ENCODE measurements at regions not wholly inside any gene's neighbourhood (a gene's known extent, or its start where the extent isn't known, plus 50 kb on each side); places are given as distances from the start of the nearest gene placed in this dataset.

GRCh38 chr7:156207306-156207705 lies 395.0 kb upstream of the SHH start:
- no peak for TF ChIP-seq CTCF (IDR thresholded peaks at IDR 0.05 in 8 of 11, conservative IDR thresholded peaks at IDR 0.05 in 3 of 11)
- TF ChIP-seq POLR2A (IDR thresholded peaks at IDR 0.05): no peak
- no peak for TF ChIP-seq POLR2AphosphoS5 (IDR thresholded peaks at IDR 0.05)
